NCI-H2081 treated with DMSO at 0.1 percent for 48 hours (cell line): ENCODE measurements at regions not wholly inside any gene's neighbourhood (a gene's known extent, or its start where the extent isn't known, plus 50 kb on each side); places are given as distances from the start of the nearest gene placed in this dataset.
"Not testable (repeated sequence)": the region's sequence is repeated elsewhere in the genome, so short reads cannot be mapped to it uniquely, and the experiment has no call there.

Experiments
- DNase-seq: peaks from one replicate; lab custom pipeline; 2025; lab: John Stamatoyannopoulos, UW

- not testable (repeated sequence) for DNase-seq
These were observed 160.0 kb downstream of the DEFB131A start for GRCh38 chr4:9604031-9604892.

DNA sequence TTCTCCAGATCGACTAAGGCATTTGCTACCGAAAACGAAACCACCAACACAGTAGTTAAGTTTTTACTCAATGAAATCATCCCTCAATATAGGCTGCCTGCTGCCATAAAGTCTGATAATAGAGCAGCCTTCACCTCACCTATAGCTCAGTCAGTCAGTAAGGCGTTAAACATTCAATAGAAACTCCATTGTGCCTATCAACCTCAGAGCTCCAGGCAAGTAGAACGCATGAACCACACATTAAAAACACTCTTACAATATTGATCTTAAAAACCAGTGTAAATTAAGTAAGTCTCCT lies 160.6 kb downstream of the DEFB131A start:
- not testable (repeated sequence) for DNase-seq

GRCh38 chr4:9608300-9608699 lies 164.1 kb downstream of the DEFB131A start:
- no peak for DNase-seq

- not testable (repeated sequence) for DNase-seq
These were observed 166.1 kb downstream of the DEFB131A start for GRCh38 chr4:9610321-9610720.

- DNase-seq: no peak
These were observed 166.9 kb downstream of the DEFB131A start for GRCh38 chr4:9611101-9611500.

DNA sequence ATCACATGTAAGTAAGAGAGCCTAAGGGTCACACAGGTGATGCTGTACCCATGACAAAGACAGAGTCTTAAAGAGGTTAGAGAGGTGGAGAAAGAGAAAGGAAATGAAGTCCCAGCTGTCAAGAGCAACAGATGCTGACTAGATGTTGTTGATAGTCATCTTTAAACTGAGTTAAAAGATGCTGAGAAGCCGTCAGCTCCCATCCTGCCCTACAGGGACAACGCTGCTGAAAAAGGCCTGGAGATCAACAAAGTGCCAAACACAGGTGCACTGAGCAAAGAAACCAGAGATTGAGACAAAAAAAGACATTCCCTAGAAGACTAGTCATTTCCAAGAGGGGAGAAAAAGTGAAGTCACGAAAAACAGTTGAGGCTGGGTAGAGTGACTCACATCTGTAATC lies 145.0 kb upstream of the DRD5 start:
- DNase-seq: not testable (repeated sequence)

GRCh38 chr4:9659678-9660077 lies 121.8 kb upstream of the DRD5 start:
- not testable (repeated sequence) for DNase-seq

DNA sequence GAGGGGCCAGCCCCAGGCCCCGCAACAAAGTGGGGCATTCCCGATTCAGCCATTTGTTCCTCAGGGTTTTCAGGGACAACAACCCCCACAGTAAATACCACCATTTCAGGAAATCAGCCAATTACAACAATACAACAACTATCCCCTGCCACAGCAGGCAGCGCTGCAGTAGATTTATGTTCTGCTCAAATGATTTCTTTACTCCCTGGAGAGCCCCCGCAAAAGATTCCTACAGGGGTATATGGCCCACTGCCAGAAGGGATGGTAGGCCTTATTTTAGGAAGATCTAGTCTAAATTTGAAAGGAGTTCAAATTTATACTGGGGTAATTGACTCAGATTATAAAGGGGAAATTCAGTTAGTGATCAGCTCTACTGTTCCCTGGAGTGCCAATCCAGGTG lies 120.5 kb upstream of the DRD5 start:
- DNase-seq: peak; percentile 41

GRCh38 chr4:9670725-9671124 lies 110.7 kb upstream of the DRD5 start:
- not testable (repeated sequence) for DNase-seq

GRCh38 chr4:9677357-9677756 lies 104.1 kb upstream of the DRD5 start:
- not testable (repeated sequence) for DNase-seq

DNA sequence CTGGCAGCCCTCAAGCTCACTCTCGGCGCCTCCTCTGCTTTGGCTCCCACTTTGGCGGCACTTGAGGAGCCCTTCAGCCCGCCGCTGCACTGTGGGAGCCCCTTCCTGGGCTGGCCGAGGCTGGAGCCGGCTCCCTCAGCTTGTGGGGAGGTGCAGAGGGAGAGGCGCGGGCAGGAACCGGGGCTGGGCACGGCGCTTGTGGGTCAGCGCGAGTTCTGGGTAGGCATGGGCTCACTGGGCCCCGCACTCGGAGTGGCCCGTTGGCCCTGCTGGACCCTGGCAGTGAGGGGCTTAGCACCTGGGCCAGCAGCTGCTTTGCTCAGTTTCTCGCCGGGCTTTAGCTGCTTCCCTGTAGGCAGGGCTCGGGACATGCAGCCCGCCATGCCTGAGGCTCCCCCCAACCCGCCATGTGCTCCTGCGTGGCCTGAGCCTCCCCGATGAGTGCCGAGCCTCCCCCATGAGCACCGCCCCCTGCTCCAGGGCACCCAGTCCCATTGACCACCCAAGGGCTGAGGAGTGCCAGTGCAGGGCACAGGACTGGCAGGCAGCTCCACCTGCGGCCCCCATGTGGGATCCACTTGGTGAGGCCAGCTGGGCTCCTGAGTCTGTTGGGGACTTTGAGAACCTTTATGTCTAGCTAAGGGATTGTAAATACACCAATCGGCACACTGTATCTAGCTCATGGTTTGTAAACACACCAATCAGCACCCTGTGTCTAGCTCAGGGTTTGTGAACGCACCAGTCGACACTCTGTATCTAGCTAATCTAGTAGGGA lies 101.5 kb upstream of the DRD5 start:
- no peak for DNase-seq

DNA sequence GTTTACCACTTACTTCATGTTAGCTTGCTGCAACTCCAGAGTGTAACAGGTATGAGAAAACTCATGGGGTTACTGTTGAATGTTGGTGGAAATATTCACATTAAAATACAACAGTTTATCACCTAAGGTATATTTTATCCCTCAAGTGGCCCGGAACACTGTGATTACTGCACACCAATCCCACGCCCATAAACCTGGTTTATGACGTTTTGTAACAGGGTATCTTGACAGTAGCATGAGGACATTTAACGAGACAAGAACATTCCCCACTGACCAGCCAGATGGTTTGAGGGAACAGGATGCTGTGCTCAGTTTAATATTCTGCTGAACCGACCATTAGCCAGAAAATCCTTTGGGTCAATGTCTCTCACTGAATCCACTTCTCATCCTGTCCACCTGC lies 98.3 kb upstream of the DRD5 start:
- DNase-seq: not testable (repeated sequence)

- not testable (repeated sequence) for DNase-seq
These were observed 96.4 kb upstream of the DRD5 start for GRCh38 chr4:9685016-9685415.

- DNase-seq: no peak
These were observed 95.7 kb upstream of the DRD5 start for GRCh38 chr4:9685692-9686091.

- not testable (repeated sequence) for DNase-seq
These were observed 90.7 kb upstream of the DRD5 start for GRCh38 chr4:9690636-9691237.

GRCh38 chr4:9691238-9692065 lies 90.0 kb upstream of the DRD5 start:
- DNase-seq: peak; percentile 56

GRCh38 chr4:9692791-9693491 lies 88.5 kb upstream of the DRD5 start:
- not testable (repeated sequence) for DNase-seq

DNA sequence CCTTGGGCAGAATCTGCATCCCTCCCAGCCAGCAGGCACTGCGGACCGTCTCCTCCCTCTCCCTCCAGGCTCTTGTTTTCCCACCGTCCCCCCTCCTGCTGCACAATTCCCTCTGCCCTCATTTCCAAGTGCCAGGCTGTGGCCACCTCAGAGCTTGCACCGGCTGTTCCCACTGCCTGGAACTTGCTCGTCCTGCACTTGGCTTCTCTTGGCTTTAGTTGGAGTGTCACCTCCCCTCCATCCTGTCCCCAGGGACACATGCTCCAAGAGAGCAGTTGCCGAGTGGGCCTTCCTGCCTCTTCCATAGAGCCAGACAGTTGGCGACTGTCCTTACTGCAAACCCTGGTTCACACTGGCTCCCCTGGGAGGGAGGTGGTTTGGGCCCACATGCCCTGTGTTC lies 87.0 kb upstream of the DRD5 start:
- DNase-seq: not testable (repeated sequence)

DNA sequence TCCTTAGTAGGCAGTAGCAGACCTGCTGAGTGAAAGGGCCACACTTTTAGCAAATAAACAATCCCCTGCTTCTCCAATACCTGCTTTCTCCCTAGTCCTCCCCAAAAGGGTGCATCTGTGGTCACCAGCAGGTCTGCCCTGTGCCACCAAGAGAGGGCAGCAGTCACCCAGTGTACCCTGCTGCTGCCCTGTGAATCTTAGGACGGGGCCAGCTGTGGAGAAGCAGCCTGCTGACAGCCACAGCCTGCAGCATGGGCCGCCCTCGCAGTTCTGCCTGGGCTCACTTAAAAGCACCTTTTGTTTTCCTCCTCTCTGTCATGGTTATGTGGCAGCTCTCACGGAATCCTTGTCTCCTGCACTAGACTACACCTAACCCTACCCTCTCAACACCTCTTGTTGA lies 85.4 kb upstream of the DRD5 start:
- DNase-seq: not testable (repeated sequence)

DNA sequence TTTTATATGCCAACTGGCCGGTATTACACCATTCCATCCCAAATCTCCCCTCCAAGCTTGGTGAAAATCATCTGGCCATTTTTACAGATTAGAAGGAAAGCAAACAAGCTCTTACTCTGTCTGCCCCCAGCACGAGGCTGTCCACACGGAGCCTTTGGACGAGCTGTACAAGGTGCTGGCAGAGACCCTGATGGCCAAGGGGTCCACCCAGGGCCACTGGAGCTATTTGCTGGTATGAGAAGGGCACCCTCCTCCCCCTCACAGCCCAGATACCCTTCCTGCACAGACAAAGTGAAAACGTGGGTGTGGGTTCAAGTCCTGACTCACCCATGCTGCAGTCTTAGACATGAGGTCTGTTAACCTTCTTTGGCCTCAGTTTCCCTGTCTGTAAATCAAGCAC lies 84.9 kb upstream of the DRD5 start:
- not testable (repeated sequence) for DNase-seq

DNA sequence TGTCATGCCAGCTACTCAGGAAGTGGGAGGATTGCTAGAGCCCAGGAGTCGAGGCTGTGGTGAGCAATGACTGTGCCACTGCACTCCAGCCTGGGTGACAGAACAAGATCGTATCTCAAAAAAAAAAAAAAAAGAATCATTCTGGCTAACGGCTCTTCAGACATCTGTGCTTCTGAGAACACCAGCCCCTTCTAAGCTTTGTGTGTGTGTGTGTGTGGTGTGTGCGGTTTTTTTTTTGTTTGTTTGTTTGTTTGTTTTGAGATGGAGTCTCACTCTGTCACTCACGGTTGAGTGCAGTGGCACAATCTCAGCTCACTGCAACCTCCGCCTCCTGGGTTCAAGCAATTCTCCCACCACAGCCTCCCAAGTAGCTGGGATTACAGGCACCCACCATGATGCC lies 79.4 kb upstream of the DRD5 start:
- DNase-seq: not testable (repeated sequence)
